Caco-2 (cell line): ENCODE measurements at regions not wholly inside any gene's neighbourhood (a gene's known extent, or its start where the extent isn't known, plus 50 kb on each side); places are given as distances from the start of the nearest gene placed in this dataset.

Experiments
- BruUV-seq: library from RNA; stranded (reverse); fragments of 400-500 nt; replicated peaks from 2 replicates; lab custom pipeline; 2021; lab: Mats Ljungman, UMichigan
- CTCF ChIA-PET: fragments of 300-600 bp; sonication (Branson Sonifier 250); formaldehyde crosslinking; loops from one replicate; lab custom pipeline; 2022; ENCODE audit warnings: antibody characterized with exemption; lab: Charles Lee
- POLR2A ChIA-PET: fragments of 300-600 bp; sonication (Branson Sonifier 250); formaldehyde crosslinking; loops from one replicate; lab custom pipeline; 2022; ENCODE audit warnings: antibody characterized with exemption; lab: Charles Lee
- DNase-seq, 2 experiments: peaks; one replicate each; pipeline versions ENCODE4 v3.0.0 to v3.0.0-alpha.2; 2020 to 2022
- H3K27me3 ChIP-seq: replicated peaks from 2 replicates; pipeline ENCODE4 v1.6.0; 2011; ENCODE audit warnings: low read length; ENCODE audit not compliant: control insufficient read depth, insufficient read depth
- H3K36me3 ChIP-seq: 2 replicates; pipeline ENCODE4 v1.5.1; 2011; ENCODE audit warnings: low read length; ENCODE audit not compliant: control insufficient read depth, insufficient read depth
- H3K4me1 ChIP-seq: fragments of 250-450 bp; sonication (Bioruptor Pico); 2 replicates; pipeline ENCODE4 v1.5.1; 2020; ENCODE audit warnings: mild to moderate bottlenecking
- H3K4me3 ChIP-seq: 2 replicates; pipeline ENCODE4 v1.5.1; 2011; ENCODE audit warnings: low read depth, mild to moderate bottlenecking, control low read depth, low read length
- H3K9me3 ChIP-seq: fragments of 250-450 bp; sonication (Bioruptor Pico); 2 replicates; pipeline ENCODE4 v1.5.1; 2020; ENCODE audit warnings: mild to moderate bottlenecking, moderate library complexity
- H3K27ac Mint-ChIP-seq: one replicate; pipeline ENCODE4 v1.8.0; 2022; ENCODE audit warnings: mixed read lengths; ENCODE audit not compliant: unreplicated experiment
- H3K27me3 Mint-ChIP-seq: one replicate; pipeline ENCODE4 v1.8.0; 2022; ENCODE audit warnings: mixed read lengths; ENCODE audit not compliant: insufficient read depth, unreplicated experiment
- H3K36me3 Mint-ChIP-seq: one replicate; pipeline ENCODE4 v1.8.0; 2022; ENCODE audit warnings: mild to moderate bottlenecking, mixed read lengths; ENCODE audit not compliant: insufficient read depth, unreplicated experiment
- H3K4me1 Mint-ChIP-seq: one replicate; pipeline ENCODE4 v1.8.0; 2022; ENCODE audit warnings: low read depth, mixed read lengths; ENCODE audit not compliant: unreplicated experiment
- H3K4me3 Mint-ChIP-seq: one replicate; pipeline ENCODE4 v1.8.0; 2022; ENCODE audit warnings: mild to moderate bottlenecking, moderate library complexity, mixed read lengths; ENCODE audit not compliant: unreplicated experiment
- H3K9me3 Mint-ChIP-seq: one replicate; pipeline ENCODE4 v1.8.0; 2022; ENCODE audit warnings: mixed read lengths; ENCODE audit not compliant: unreplicated experiment
- intact Hi-C: fragments of 100-400 bp; cut with micrococcal nuclease; formaldehyde crosslinking; loops from one replicate; pipeline ENCODE4 v1.10.0; 2022; ENCODE audit not compliant: unreplicated experiment
- TF ChIP-seq, protein P1 (sequence below), 2 experiments: fragments of 200-600 bp in 1 of 2; IDR thresholded peaks; 1 replicate in 1 of 2; 2 replicates in 1 of 2; pipeline versions ENCODE4 v1.5.1 to v1.8.0; 2011 to 2022; ENCODE audit warnings: antibody characterized with exemption in 1 of 2, control low read depth in 1 of 2, inconsistent platforms in 1 of 2, low read depth in 1 of 2, low read length in 1 of 2, mild to moderate bottlenecking in 1 of 2, moderate library complexity in 1 of 2; ENCODE audit not compliant: insufficient read depth in 1 of 2, severe bottlenecking in 1 of 2, unreplicated experiment in 1 of 2

DNA sequence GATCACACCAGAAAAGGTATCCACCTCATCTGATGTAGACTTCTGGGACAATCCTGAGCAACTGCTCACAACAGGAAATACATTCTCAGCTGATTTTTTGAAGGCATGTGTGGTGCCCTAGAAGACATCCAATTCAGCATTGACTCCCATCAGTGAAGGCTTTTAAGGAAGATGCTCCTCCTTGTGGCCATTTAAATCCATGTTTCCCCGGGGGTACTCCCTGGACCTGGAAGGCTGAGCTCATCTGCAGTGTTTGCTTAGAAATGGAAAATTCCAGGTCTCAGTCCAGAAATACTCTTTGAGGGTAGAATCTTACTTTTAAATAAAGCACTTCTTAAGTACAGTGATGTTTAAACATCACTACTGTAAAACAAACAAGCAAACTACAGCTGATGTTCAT, 195.5 kb upstream of the PDE10A start:
- no peaks in the 10 kb centered on the region for H3K9me3 Mint-ChIP-seq
- no peaks in the 10 kb centered on the region for H3K4me1 Mint-ChIP-seq
- Histone ChIP-seq H3K4me1 (no peaks in the 10 kb centered on the region), H3K4me3 (no peak overlapping the region), H3K27me3 (no peaks in the 10 kb centered on the region), H3K9me3 (no peaks in the 10 kb centered on the region), H3K36me3 (no peaks in the 10 kb centered on the region)
- intact Hi-C loops, result loop anchor here (10.0 kb wide), 1 partner anchor 224 kb away; no protein-coding TSS in a partner anchor
- ChIA-PET CTCF (interaction anchor here (0.7 to 2.2 kb wide), 2 partner anchors 8 to 543 kb away, joined by 3 to 6 read pairs; no protein-coding TSS in a partner anchor), POLR2A (no interaction called here)
- DNase-seq, result no peak
- H3K36me3 Mint-ChIP-seq, result no peaks in the 10 kb centered on the region
- BruUV-seq, result no TSS peak
- TF ChIP-seq, protein P1, sequence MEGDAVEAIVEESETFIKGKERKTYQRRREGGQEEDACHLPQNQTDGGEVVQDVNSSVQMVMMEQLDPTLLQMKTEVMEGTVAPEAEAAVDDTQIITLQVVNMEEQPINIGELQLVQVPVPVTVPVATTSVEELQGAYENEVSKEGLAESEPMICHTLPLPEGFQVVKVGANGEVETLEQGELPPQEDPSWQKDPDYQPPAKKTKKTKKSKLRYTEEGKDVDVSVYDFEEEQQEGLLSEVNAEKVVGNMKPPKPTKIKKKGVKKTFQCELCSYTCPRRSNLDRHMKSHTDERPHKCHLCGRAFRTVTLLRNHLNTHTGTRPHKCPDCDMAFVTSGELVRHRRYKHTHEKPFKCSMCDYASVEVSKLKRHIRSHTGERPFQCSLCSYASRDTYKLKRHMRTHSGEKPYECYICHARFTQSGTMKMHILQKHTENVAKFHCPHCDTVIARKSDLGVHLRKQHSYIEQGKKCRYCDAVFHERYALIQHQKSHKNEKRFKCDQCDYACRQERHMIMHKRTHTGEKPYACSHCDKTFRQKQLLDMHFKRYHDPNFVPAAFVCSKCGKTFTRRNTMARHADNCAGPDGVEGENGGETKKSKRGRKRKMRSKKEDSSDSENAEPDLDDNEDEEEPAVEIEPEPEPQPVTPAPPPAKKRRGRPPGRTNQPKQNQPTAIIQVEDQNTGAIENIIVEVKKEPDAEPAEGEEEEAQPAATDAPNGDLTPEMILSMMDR (IDR thresholded peaks at IDR 0.05; ENCODE audit: insufficient read depth in 1 of 2, low read depth in 1 of 2, low read length in 1 of 2, severe bottlenecking in 1 of 2, unreplicated experiment in 1 of 2), result peak in 1 of 2 experiments; percentile 20
- H3K27ac Mint-ChIP-seq, result no peak overlapping the region
- H3K4me3 Mint-ChIP-seq, result no peak overlapping the region
- H3K27me3 Mint-ChIP-seq, result peaks cover 24% of the 10 kb centered on the region

DNA sequence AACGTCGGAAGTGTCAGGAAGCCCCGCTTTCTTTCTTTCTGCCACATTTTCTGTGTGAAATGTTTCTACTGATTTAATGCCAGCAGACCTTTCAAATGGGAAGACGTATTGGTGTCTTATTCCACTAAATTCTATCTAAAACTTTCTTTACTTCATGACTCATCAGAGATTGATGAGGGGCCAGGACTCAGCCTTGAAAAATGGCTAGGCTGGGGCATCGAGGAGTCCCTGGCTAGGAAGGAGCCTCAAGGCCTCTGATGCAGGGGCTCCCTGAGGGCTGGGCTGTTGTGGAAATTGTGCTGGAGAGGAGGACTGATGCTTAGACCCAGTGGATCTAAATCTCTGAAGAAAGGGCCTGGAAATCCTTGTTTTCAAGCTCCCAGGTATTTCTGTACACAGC, 192.8 kb upstream of the PDE10A start:
- Mint-ChIP-seq H3K27ac (no peak overlapping the region), H3K9me3 (no peaks in the 10 kb centered on the region), H3K4me1 (no peaks in the 10 kb centered on the region), H3K36me3 (no peaks in the 10 kb centered on the region), H3K4me3 (no peak overlapping the region), H3K27me3 (peaks cover 13% of the 10 kb centered on the region)
- DNase-seq, result no peak
- ChIA-PET POLR2A (no interaction called here), CTCF (no interaction called here)
- Histone ChIP-seq H3K4me1 (no peaks in the 10 kb centered on the region), H3K36me3 (no peaks in the 10 kb centered on the region), H3K4me3 (no peak overlapping the region), H3K27me3 (no peaks in the 10 kb centered on the region), H3K9me3 (no peaks in the 10 kb centered on the region)
- intact Hi-C loops, result loop anchor here (10.0 kb wide), 1 partner anchor 221 kb away; no protein-coding TSS in a partner anchor
- no TSS peak for BruUV-seq
- TF ChIP-seq, protein P1 (IDR thresholded peaks at IDR 0.05; ENCODE audit: insufficient read depth in 1 of 2, low read depth in 1 of 2, low read length in 1 of 2, severe bottlenecking in 1 of 2, unreplicated experiment in 1 of 2), result no peak

DNA sequence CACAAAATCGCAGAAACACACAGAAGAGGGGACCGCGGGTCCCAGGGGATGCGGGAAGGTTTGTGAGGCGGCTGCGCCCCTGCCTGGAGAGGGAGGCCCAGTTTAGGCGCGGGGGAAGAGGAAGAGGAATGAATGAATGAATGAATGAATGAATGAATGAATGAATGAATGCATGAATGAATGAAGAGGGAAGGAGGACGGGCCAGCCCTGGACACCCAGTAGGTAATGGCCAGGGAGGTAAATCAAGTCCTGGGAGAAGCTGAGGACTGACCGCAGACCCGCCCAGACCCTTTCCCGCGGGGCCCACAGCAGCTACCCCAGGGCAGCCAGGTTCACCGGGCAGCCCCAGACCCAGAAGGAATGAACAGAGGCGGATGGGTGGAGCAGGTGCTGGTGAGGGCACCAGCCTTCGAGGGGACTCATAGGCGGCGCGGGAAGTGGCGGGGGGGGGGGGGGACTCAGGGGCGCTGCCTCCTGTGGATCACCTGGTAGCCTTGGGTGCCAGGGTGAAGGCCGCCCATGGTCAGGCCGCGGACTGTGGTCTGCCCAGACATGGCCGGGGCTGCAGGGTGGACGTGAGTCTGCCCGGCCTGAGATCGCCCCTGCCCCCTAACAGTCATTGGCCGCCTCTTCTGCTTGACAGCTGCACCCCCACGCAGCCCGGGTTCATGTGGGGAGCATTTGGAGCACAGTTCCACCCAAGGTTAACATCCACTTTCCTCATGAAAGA, 192.0 kb upstream of the PDE10A start:
- no peaks in the 10 kb centered on the region for H3K9me3 ChIP-seq
- Mint-ChIP-seq H3K9me3 (no peaks in the 10 kb centered on the region), H3K36me3 (no peaks in the 10 kb centered on the region), H3K4me3 (no peak overlapping the region), H3K27me3 (peaks cover 10% of the 10 kb centered on the region), H3K27ac (no peak overlapping the region), H3K4me1 (no peaks in the 10 kb centered on the region)
- ChIA-PET CTCF (no interaction called here), POLR2A (no interaction called here)
- no peaks in the 10 kb centered on the region for H3K36me3 ChIP-seq
- DNase-seq, result no peak
- H3K4me3 ChIP-seq, result no peak overlapping the region
- TF ChIP-seq, protein P1 (IDR thresholded peaks at IDR 0.05; ENCODE audit: insufficient read depth in 1 of 2, low read depth in 1 of 2, low read length in 1 of 2, severe bottlenecking in 1 of 2, unreplicated experiment in 1 of 2), result no peak
- no peaks in the 10 kb centered on the region for H3K4me1 ChIP-seq
- intact Hi-C loops, result loop anchor here (10.0 kb wide), 1 partner anchor 220 kb away; no protein-coding TSS in a partner anchor
- no peaks in the 10 kb centered on the region for H3K27me3 ChIP-seq
- BruUV-seq, result no TSS peak
